Transverse colon (tissue), 4 donors: ENCODE measurements at regions not wholly inside any gene's neighbourhood (a gene's known extent, or its start where the extent isn't known, plus 50 kb on each side); places are given as distances from the start of the nearest gene placed in this dataset.
"Not testable (repeated sequence)": the region's sequence is repeated elsewhere in the genome, so short reads cannot be mapped to it uniquely, and the experiment has no call there.

Experiments
- DNase-seq: peaks from one replicate; pipeline ENCODE4 v3.0.0-alpha.2; 2019
- H3K27ac ChIP-seq, 4 donors: fragments of 200-600 bp; sonication (generic); 2 replicates each; pipeline ENCODE4 v1.5.1; 2016 to 2018; ENCODE audit warnings: inconsistent platforms in 4 of 4
- H3K27me3 ChIP-seq: fragments of 200-600 bp; sonication (generic); 2 replicates; pipeline ENCODE4 v1.5.1; 2017; ENCODE audit warnings: inconsistent platforms
- H3K36me3 ChIP-seq, 4 donors: fragments of 200-600 bp; sonication (generic); 2 replicates each; pipeline ENCODE4 v1.5.1; 2017 to 2019; ENCODE audit warnings: inconsistent platforms in 4 of 4
- H3K4me1 ChIP-seq, 4 donors: fragments of 200-600 bp; sonication (generic); 2 replicates each; pipeline ENCODE4 v1.5.1; 2017 to 2020; ENCODE audit warnings: inconsistent platforms in 4 of 4
- H3K4me3 ChIP-seq, 4 donors: fragments of 200-600 bp; sonication (generic); 1 replicate in 1 of 4; 2 replicates in 3 of 4; pipeline versions ENCODE4 v1.5.1 to v1.6.1; 2017 to 2019; ENCODE audit warnings: inconsistent platforms in 4 of 4
- H3K9me3 ChIP-seq, 2 donors: fragments of 200-600 bp; sonication (generic); 2 replicates each; pipeline ENCODE4 v1.5.1; 2017 to 2019; ENCODE audit warnings: inconsistent platforms in 2 of 2
- CTCF ChIP-seq, 5 experiments: fragments of 200-600 bp in 3 of 5; fragments of 450-650 bp in 2 of 5; sonication (generic) in 3 of 5; IDR thresholded peaks; 1 replicate in 2 of 5; 2 replicates in 3 of 5; pipeline ENCODE4 v1.5.1; 2016 to 2017; ENCODE audit warnings: antibody characterized with exemption in 5 of 5, inconsistent platforms in 3 of 5, mild to moderate bottlenecking in 2 of 5, moderate library complexity in 1 of 5
- EP300 ChIP-seq: sonication (generic); formaldehyde crosslinking; IDR thresholded peaks from one replicate; pipeline ENCODE4 v1.6.1; 2017; ENCODE audit warnings: antibody characterized with exemption, low read depth
- POLR2A ChIP-seq: fragments of 450-650 bp; IDR thresholded peaks from one replicate; pipeline ENCODE4 v1.6.1; 2016; ENCODE audit warnings: antibody characterized with exemption, mild to moderate bottlenecking, moderate library complexity
- POLR2AphosphoS5 ChIP-seq, 3 donors: sonication (generic); formaldehyde crosslinking; IDR thresholded peaks; one replicate each; pipeline ENCODE4 v1.6.1; 2016; ENCODE audit warnings: antibody characterized with exemption in 3 of 3
- WGBS, 2 donors: methylation state at CpG; one replicate each; pipeline ENCODE4 v1.1.5; 2018; ENCODE audit warnings: low coverage in 1 of 2; 5-methylcytosine and 5-hydroxymethylcytosine counted together
- in situ Hi-C, 4 donors: fragments of 200-750 bp; cut with MboI; loops; one replicate each; pipeline versions ENCODE4 v1.15.0 to v1.15.1; 2017; ENCODE audit warnings: low sequenced_read_pairs in 3 of 4, low pct_ligation_motif_present in 1 of 4, low pct_unique_long_range_greater_than_20kb in 1 of 4
- intact Hi-C: fragments of 100-400 bp; cut with DNase I; formaldehyde crosslinking; loops from one replicate; pipeline ENCODE4 v1.15.1; 2023; ENCODE audit warnings: low total_unique reads

GRCh38 chr13:22960827-22961226 is 220.0 kb upstream of the SGCG start:
- no peak overlapping the region for H3K27ac ChIP-seq
- H3K27me3 ChIP-seq = no peaks in the 10 kb centered on the region
- in situ Hi-C loops = loop anchor here in 1 of 4 donors (5.0 kb wide), 1 partner anchor 1426 kb away; no protein-coding TSS in a partner anchor
- H3K9me3 ChIP-seq = no peaks in the 10 kb centered on the region
- TF ChIP-seq EP300 = no peak
- no peak for TF ChIP-seq POLR2AphosphoS5 (IDR thresholded peaks at IDR 0.05)
- TF ChIP-seq CTCF (IDR thresholded peaks at IDR 0.05) = no peak
- TF ChIP-seq POLR2A = no peak
- no peak overlapping the region for H3K4me3 ChIP-seq
- 82% methylated on average over 8 of the region's 8 CpGs; no CpG with 5 or more reads in 1 of the 2 donors for WGBS, 2 donors
- DNase-seq = no peak
- no peaks in the 10 kb centered on the region for H3K4me1 ChIP-seq
- intact Hi-C loops = loop anchor here (5.0 kb wide), 1 partner anchor 1426 kb away; no protein-coding TSS in a partner anchor
- no peaks in the 10 kb centered on the region for H3K36me3 ChIP-seq

GRCh38 chr13:22961342-22961741 is 219.4 kb upstream of the SGCG start:
- not testable (repeated sequence) for DNase-seq, H3K27me3 ChIP-seq, H3K27ac ChIP-seq, H3K4me3 ChIP-seq, H3K36me3 ChIP-seq, H3K9me3 ChIP-seq, H3K4me1 ChIP-seq
- 89% methylated on average over 13 of the region's 14 CpGs; no CpG with 5 or more reads in 1 of the 2 donors for WGBS, 2 donors
- in situ Hi-C loops (loop anchor here in 1 of 4 donors (5.0 kb wide), 1 partner anchor 1426 kb away; no protein-coding TSS in a partner anchor), intact Hi-C loops (loop anchor here (5.0 kb wide), 1 partner anchor 1426 kb away; no protein-coding TSS in a partner anchor)

- DNase-seq = no peak
- intact Hi-C loops (loop anchor here (5.0 kb wide), 1 partner anchor 1425 kb away; no protein-coding TSS in a partner anchor), in situ Hi-C loops (loop anchor here in 1 of 4 donors (5.0 kb wide), 1 partner anchor 1425 kb away; no protein-coding TSS in a partner anchor)
- no peak overlapping the region for H3K4me3 ChIP-seq
- no peaks in the 10 kb centered on the region for H3K4me1 ChIP-seq
- H3K9me3 ChIP-seq = no peaks in the 10 kb centered on the region
- H3K36me3 ChIP-seq = no peaks in the 10 kb centered on the region
- no peak overlapping the region for H3K27ac ChIP-seq
- TF ChIP-seq EP300 = no peak
- no peaks in the 10 kb centered on the region for H3K27me3 ChIP-seq
- WGBS, 2 donors = 64% methylated on average over 16 of the region's 16 CpGs; no CpG with 5 or more reads in 1 of the 2 donors
Measured at GRCh38 chr13:22961835-22962537, 218.8 kb upstream of the SGCG start.

- WGBS, 2 donors = 79% methylated on average over 5 to 8 of the region's 8 CpGs
- intact Hi-C loops = loop anchor here (5.0 kb wide), 1 partner anchor 1424 kb away; no protein-coding TSS in a partner anchor
- DNase-seq = not testable (repeated sequence)
Measured at GRCh38 chr13:22963384-22964053, 217.3 kb upstream of the SGCG start.

GRCh38 chr13:22964245-22964966 is 216.4 kb upstream of the SGCG start:
- DNase-seq = no peak
- in situ Hi-C loops = loop anchor here in 1 of 4 donors (5.0 kb wide), 1 partner anchor 1423 kb away; no protein-coding TSS in a partner anchor
- intact Hi-C loops = loop anchor here (5.0 kb wide), 1 partner anchor 1423 kb away; no protein-coding TSS in a partner anchor
- Histone ChIP-seq H3K36me3 (no peaks in the 10 kb centered on the region), H3K4me1 (no peaks in the 10 kb centered on the region), H3K27me3 (no peaks in the 10 kb centered on the region), H3K9me3 (no peaks in the 10 kb centered on the region), H3K4me3 (no peak overlapping the region), H3K27ac (no peak overlapping the region)
- TF ChIP-seq POLR2AphosphoS5 (IDR thresholded peaks at IDR 0.05) (no peak), EP300 (no peak), CTCF (IDR thresholded peaks at IDR 0.05) (no peak), POLR2A (no peak)
- 76% methylated on average over 12 of the region's 12 CpGs; no CpG with 5 or more reads in 1 of the 2 donors for WGBS, 2 donors

More at GRCh38 chr13:22963384-22964053, 217.3 kb upstream of the SGCG start:
- H3K9me3 ChIP-seq, H3K4me1 ChIP-seq, H3K36me3 ChIP-seq, H3K27me3 ChIP-seq, H3K4me3 ChIP-seq, H3K27ac ChIP-seq: not testable (repeated sequence)
- in situ Hi-C loops = loop anchor here in 1 of 4 donors (5.0 kb wide), 1 partner anchor 1424 kb away; no protein-coding TSS in a partner anchor

- 82 to 100% methylated on average over 2 to 28 of the region's 28 CpGs for WGBS, 2 donors
- in situ Hi-C loops = not testable (repeated sequence)
Measured at GRCh38 chr13:22965011-22965857, 215.5 kb upstream of the SGCG start.

GRCh38 chr13:22965858-22966239 is 214.9 kb upstream of the SGCG start:
- intact Hi-C loops, H3K4me1 ChIP-seq, H3K9me3 ChIP-seq, H3K27ac ChIP-seq, DNase-seq, H3K27me3 ChIP-seq, H3K36me3 ChIP-seq, H3K4me3 ChIP-seq, in situ Hi-C loops: not testable (repeated sequence)
- 65% methylated on average over 6 of the region's 8 CpGs; no CpG with 5 or more reads in 1 of the 2 donors for WGBS, 2 donors

More at GRCh38 chr13:22965011-22965857, 215.5 kb upstream of the SGCG start:
- H3K27me3 ChIP-seq, H3K9me3 ChIP-seq, H3K27ac ChIP-seq, H3K4me3 ChIP-seq, H3K36me3 ChIP-seq, H3K4me1 ChIP-seq, DNase-seq, intact Hi-C loops: not testable (repeated sequence)
